ENCODE measurements at regions not wholly inside any gene's neighbourhood (a gene's known extent, or its start where the extent isn't known, plus 50 kb on each side); places are given as distances from the start of the nearest gene placed in this dataset.
"Not testable (repeated sequence)": the region's sequence is repeated elsewhere in the genome, so short reads cannot be mapped to it uniquely, and the experiment has no call there.

DNA sequence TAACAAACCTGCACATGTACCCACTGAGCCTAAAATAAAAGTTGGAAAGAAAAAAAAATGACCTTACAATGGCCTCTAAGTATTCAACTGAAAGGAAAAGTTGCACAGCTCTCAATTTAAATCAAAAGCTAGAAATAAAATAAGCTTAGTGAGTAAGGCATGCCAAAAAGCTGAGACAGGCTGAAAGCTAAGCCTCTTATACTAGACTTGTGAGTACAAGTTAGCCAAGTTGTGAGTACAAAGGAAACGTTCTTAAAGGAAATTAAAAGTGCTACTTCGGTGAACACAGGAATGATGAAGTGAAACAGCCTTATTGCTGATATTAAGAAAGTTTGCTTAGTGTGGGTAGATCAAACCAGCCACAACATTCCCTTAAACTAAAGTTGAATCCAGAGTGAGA, 707.9 kb upstream of the PITX2 start:
- TF ChIP-seq, protein P1, sequence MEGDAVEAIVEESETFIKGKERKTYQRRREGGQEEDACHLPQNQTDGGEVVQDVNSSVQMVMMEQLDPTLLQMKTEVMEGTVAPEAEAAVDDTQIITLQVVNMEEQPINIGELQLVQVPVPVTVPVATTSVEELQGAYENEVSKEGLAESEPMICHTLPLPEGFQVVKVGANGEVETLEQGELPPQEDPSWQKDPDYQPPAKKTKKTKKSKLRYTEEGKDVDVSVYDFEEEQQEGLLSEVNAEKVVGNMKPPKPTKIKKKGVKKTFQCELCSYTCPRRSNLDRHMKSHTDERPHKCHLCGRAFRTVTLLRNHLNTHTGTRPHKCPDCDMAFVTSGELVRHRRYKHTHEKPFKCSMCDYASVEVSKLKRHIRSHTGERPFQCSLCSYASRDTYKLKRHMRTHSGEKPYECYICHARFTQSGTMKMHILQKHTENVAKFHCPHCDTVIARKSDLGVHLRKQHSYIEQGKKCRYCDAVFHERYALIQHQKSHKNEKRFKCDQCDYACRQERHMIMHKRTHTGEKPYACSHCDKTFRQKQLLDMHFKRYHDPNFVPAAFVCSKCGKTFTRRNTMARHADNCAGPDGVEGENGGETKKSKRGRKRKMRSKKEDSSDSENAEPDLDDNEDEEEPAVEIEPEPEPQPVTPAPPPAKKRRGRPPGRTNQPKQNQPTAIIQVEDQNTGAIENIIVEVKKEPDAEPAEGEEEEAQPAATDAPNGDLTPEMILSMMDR (optimal IDR thresholded peaks at IDR 0.05 in 1 of 3, IDR thresholded peaks at IDR 0.05 in 1 of 3, conservative IDR thresholded peaks at IDR 0.05 in 1 of 3; ENCODE audit: extremely low read depth in 1 of 3, insufficient read depth in 2 of 3, low read length in 3 of 3) = no peak
- TF ChIP-seq EZH2 (IDR thresholded peaks at IDR 0.05; ENCODE audit: low read length) = no peak
- Histone ChIP-seq H3K27ac (ENCODE audit: control insufficient read depth, insufficient read depth, low read length) (no peak overlapping the region), H3K4me1 (ENCODE audit: control insufficient read depth, extremely low read depth, insufficient read depth, low read length) (no peaks in the 10 kb centered on the region), H3K4me3 (ENCODE audit: control insufficient read depth in 2 of 3, extremely low read depth in 1 of 3, insufficient read depth in 2 of 3, low read depth in 1 of 3, low read length in 3 of 3) (no peak overlapping the region), H3K9ac (ENCODE audit: control insufficient read depth, extremely low read depth, insufficient read depth, low read length) (no peak overlapping the region), H3K79me2 (ENCODE audit: control insufficient read depth, insufficient read depth, low read length) (no peaks in the 10 kb centered on the region), H3K36me3 (ENCODE audit: control insufficient read depth in 2 of 2, extremely low read depth in 1 of 2, insufficient read depth in 2 of 2, low read length in 2 of 2) (no peaks in the 10 kb centered on the region), H2AFZ (ENCODE audit: control insufficient read depth, low read length) (no peak overlapping the region), H3K4me2 (ENCODE audit: control insufficient read depth, extremely low read depth, insufficient read depth, low read depth, low read length) (no peak overlapping the region), H3K9me1 (ENCODE audit: control insufficient read depth, extremely low read depth, insufficient read depth, low read length) (no peaks in the 10 kb centered on the region), H4K20me1 (ENCODE audit: control insufficient read depth, extremely low read depth, insufficient read depth, low read length) (no peaks in the 10 kb centered on the region), H3K27me3 (ENCODE audit: control insufficient read depth, extremely low read depth, insufficient read depth, low read length) (no peaks in the 10 kb centered on the region), H3K9me3 (ENCODE audit: control insufficient read depth, low read depth, low read length) (no peaks in the 10 kb centered on the region)
- dilution Hi-C loops (cut with MboI; ENCODE audit: extremely low pct_ligation_motif_present, low sequenced_read_pairs) = no loop called here
- DNase-seq (ENCODE audit: low read depth, low spot score) (no peak), FAIRE-seq (no peak)

DNA sequence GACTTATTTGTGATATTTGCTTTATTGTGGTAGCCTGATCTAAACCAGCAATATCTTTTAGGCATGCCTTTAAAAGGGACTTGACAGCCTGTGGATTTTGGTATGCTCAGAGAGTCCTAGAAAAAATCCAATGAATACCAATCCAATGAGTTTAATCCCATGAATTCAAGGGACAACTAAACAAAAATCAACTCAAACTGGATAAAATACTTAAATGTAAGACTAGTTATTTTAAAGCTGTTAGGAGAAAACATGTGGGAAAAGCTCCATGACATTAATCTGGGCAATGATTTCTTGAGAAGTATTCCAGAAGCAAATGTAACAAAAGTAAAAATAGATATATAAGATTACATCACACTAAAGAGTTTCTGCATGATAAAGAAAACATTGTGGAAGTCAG, 711.5 kb upstream of the PITX2 start:
- Histone ChIP-seq H3K79me2 (ENCODE audit: control insufficient read depth, insufficient read depth, low read length) (no peaks in the 10 kb centered on the region), H3K27ac (ENCODE audit: control insufficient read depth, insufficient read depth, low read length) (no peak overlapping the region), H4K20me1 (ENCODE audit: control insufficient read depth, extremely low read depth, insufficient read depth, low read length) (no peaks in the 10 kb centered on the region), H2AFZ (ENCODE audit: control insufficient read depth, low read length) (no peak overlapping the region), H3K4me3 (ENCODE audit: control insufficient read depth in 2 of 3, extremely low read depth in 1 of 3, insufficient read depth in 2 of 3, low read depth in 1 of 3, low read length in 3 of 3) (no peak overlapping the region), H3K4me2 (ENCODE audit: control insufficient read depth, extremely low read depth, insufficient read depth, low read depth, low read length) (no peak overlapping the region), H3K9me3 (ENCODE audit: control insufficient read depth, low read depth, low read length) (no peaks in the 10 kb centered on the region), H3K36me3 (ENCODE audit: control insufficient read depth in 2 of 2, extremely low read depth in 1 of 2, insufficient read depth in 2 of 2, low read length in 2 of 2) (no peaks in the 10 kb centered on the region), H3K4me1 (ENCODE audit: control insufficient read depth, extremely low read depth, insufficient read depth, low read length) (no peaks in the 10 kb centered on the region), H3K9ac (ENCODE audit: control insufficient read depth, extremely low read depth, insufficient read depth, low read length) (no peak overlapping the region), H3K27me3 (ENCODE audit: control insufficient read depth, extremely low read depth, insufficient read depth, low read length) (no peaks in the 10 kb centered on the region), H3K9me1 (ENCODE audit: control insufficient read depth, extremely low read depth, insufficient read depth, low read length) (no peaks in the 10 kb centered on the region)
- no peak for FAIRE-seq
- dilution Hi-C loops (cut with MboI; ENCODE audit: extremely low pct_ligation_motif_present, low sequenced_read_pairs) = no loop called here
- TF ChIP-seq, protein P1 (optimal IDR thresholded peaks at IDR 0.05 in 1 of 3, IDR thresholded peaks at IDR 0.05 in 1 of 3, conservative IDR thresholded peaks at IDR 0.05 in 1 of 3; ENCODE audit: extremely low read depth in 1 of 3, insufficient read depth in 2 of 3, low read length in 3 of 3) = no peak
- no peak for TF ChIP-seq EZH2 (IDR thresholded peaks at IDR 0.05; ENCODE audit: low read length)
- no peak for DNase-seq (ENCODE audit: low read depth, low spot score)

DNA sequence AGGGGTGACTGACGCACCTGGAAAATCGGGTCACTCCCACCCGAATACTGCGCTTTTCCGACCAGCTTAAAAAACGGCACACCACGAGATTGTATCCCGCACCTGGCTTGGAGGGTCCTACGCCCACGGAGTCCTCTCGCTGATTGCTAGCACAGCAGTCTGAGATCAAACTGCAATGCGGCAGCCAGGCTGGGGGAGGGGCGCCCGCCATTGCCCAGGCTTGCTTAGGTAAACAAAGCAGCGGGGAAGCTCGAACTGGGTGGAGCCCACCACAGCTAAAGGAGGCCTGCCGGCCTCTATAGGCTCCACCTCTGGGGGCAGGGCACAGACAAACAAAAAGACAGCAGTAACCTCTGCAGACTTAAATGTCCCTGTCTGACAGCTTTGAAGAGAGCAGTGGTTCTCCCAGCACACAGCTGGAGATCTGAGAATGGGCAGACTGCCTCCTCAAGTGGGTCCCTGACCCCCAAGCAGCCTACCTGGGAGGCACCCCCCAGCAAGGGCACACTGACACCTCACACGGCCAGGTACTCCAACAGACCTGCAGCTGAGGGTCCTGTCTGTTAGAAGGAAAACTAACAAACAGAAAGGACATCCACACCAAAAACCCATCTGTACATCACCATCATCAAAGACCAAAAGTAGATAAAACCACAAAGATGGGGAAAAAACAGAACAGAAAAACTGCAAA, 714.5 kb upstream of the PITX2 start:
- H3K27me3 ChIP-seq (ENCODE audit: control insufficient read depth, extremely low read depth, insufficient read depth, low read length); H3K79me2 ChIP-seq (ENCODE audit: control insufficient read depth, insufficient read depth, low read length); H3K9me3 ChIP-seq (ENCODE audit: control insufficient read depth, low read depth, low read length); H3K4me2 ChIP-seq (ENCODE audit: control insufficient read depth, extremely low read depth, insufficient read depth, low read depth, low read length); H3K36me3 ChIP-seq (ENCODE audit: control insufficient read depth in 2 of 2, extremely low read depth in 1 of 2, insufficient read depth in 2 of 2, low read length in 2 of 2); dilution Hi-C loops (cut with MboI; ENCODE audit: extremely low pct_ligation_motif_present, low sequenced_read_pairs); H3K4me3 ChIP-seq (ENCODE audit: control insufficient read depth in 2 of 3, extremely low read depth in 1 of 3, insufficient read depth in 2 of 3, low read depth in 1 of 3, low read length in 3 of 3); H2AFZ ChIP-seq (ENCODE audit: control insufficient read depth, low read length); H3K9ac ChIP-seq (ENCODE audit: control insufficient read depth, extremely low read depth, insufficient read depth, low read length); H3K9me1 ChIP-seq (ENCODE audit: control insufficient read depth, extremely low read depth, insufficient read depth, low read length); H4K20me1 ChIP-seq (ENCODE audit: control insufficient read depth, extremely low read depth, insufficient read depth, low read length); DNase-seq (ENCODE audit: low read depth, low spot score); H3K27ac ChIP-seq (ENCODE audit: control insufficient read depth, insufficient read depth, low read length); FAIRE-seq; H3K4me1 ChIP-seq (ENCODE audit: control insufficient read depth, extremely low read depth, insufficient read depth, low read length): not testable (repeated sequence)

All from keratinocyte (primary cell).